Fibroblast of lung (primary cell): ENCODE measurements at regions not wholly inside any gene's neighbourhood (a gene's known extent, or its start where the extent isn't known, plus 50 kb on each side); places are given as distances from the start of the nearest gene placed in this dataset.
A peak's percentile ranks its signal among the peaks of the same experiment; 100 is the strongest.

ENCODE experiments used
- DNase-seq, 2 donors: peaks; one replicate each; pipeline versions ENCODE4 v3.0.0 to v3.0.0-alpha.2; 2010; ENCODE audit warnings: low read depth in 2 of 2
- H2AFZ ChIP-seq: 2 replicates; pipeline ENCODE4 v1.5.1; 2012; ENCODE audit warnings: low read length, control low read depth, inconsistent platforms
- H3K27ac ChIP-seq: 2 replicates; pipeline ENCODE4 v1.5.1; 2011; ENCODE audit warnings: low read length, control low read depth; ENCODE audit not compliant: insufficient read depth
- H3K27me3 ChIP-seq: 2 replicates; pipeline ENCODE4 v1.5.1; 2011; ENCODE audit warnings: mild to moderate bottlenecking, low read length; ENCODE audit not compliant: control insufficient read depth, insufficient read depth
- H3K36me3 ChIP-seq: 2 replicates; pipeline ENCODE4 v1.5.1; 2011; ENCODE audit warnings: low read length; ENCODE audit not compliant: control insufficient read depth, insufficient read depth
- H3K4me1 ChIP-seq: 2 replicates; pipeline ENCODE4 v1.5.1; 2011; ENCODE audit warnings: low read length; ENCODE audit not compliant: control insufficient read depth, insufficient read depth; ENCODE audit errors: extremely low read depth
- H3K4me2 ChIP-seq: 2 replicates; pipeline ENCODE4 v1.5.1; 2011; ENCODE audit warnings: low read length, control low read depth; ENCODE audit not compliant: insufficient read depth; ENCODE audit errors: extremely low read depth
- H3K4me3 ChIP-seq, 4 experiments: fragments of 200-600 bp in 1 of 4; sonication (generic) in 1 of 4; replicated peaks in 1 of 4; 2 replicates each; pipeline ENCODE4 v1.5.1; 2011 to 2016; ENCODE audit warnings: low read length in 4 of 4, low read depth in 3 of 4, mild to moderate bottlenecking in 3 of 4, control low read depth in 2 of 4, inconsistent platforms in 1 of 4, mixed read lengths in 1 of 4; ENCODE audit not compliant: insufficient read depth in 1 of 4; ENCODE audit errors: control extremely low read depth in 1 of 4
- H3K79me2 ChIP-seq: 2 replicates; pipeline ENCODE4 v1.5.1; 2012; ENCODE audit warnings: mild to moderate bottlenecking, low read length, inconsistent platforms; ENCODE audit not compliant: control insufficient read depth, insufficient read depth
- H3K9ac ChIP-seq: 2 replicates; pipeline ENCODE4 v1.5.1; 2011; ENCODE audit warnings: mild to moderate bottlenecking, low read length, control low read depth; ENCODE audit not compliant: insufficient read depth
- H3K9me3 ChIP-seq: 2 replicates; pipeline ENCODE4 v1.5.1; 2012; ENCODE audit warnings: low read depth, low read length; ENCODE audit not compliant: control insufficient read depth, insufficient read depth
- H4K20me1 ChIP-seq: 2 replicates; pipeline ENCODE4 v1.5.1; 2011; ENCODE audit warnings: low read length; ENCODE audit not compliant: control insufficient read depth, insufficient read depth; ENCODE audit errors: extremely low read depth
- CTCF ChIP-seq, 2 donors: IDR thresholded peaks in 1 of 2; conservative IDR thresholded peaks in 1 of 2; 1 replicate in 1 of 2; 2 replicates in 1 of 2; pipeline ENCODE4 v1.5.1; 2011 to 2012; ENCODE audit warnings: low read length in 2 of 2, control low read depth in 1 of 2, inconsistent platforms in 1 of 2, low read depth in 1 of 2, mild to moderate bottlenecking in 1 of 2
- EZH2 ChIP-seq: IDR thresholded peaks from 2 replicates; pipeline ENCODE4 v1.5.1; 2012; ENCODE audit warnings: low read length, control low read depth, mild to moderate bottlenecking; ENCODE audit errors: missing control alignments

- no peak overlapping the region for H2AFZ ChIP-seq
Measured at GRCh38 chr3:106628407-106628806, 748.8 kb upstream of the CCDC54 start.

GRCh38 chr3:106629215-106629832 is 747.9 kb upstream of the CCDC54 start:
- DNase-seq: no peak
- H3K27ac ChIP-seq: no peak overlapping the region
- no peak overlapping the region for H3K4me3 ChIP-seq
- no peak overlapping the region for H3K9ac ChIP-seq
- H3K9me3 ChIP-seq: no peaks in the 10 kb centered on the region
- no peaks in the 10 kb centered on the region for H4K20me1 ChIP-seq
- TF ChIP-seq EZH2 (no peak), CTCF (conservative IDR thresholded peaks at IDR 0.05 in 1 of 2, IDR thresholded peaks at IDR 0.05 in 1 of 2; ENCODE audit: low read depth in 1 of 2, low read length in 2 of 2) (no peak)
- no peak overlapping the region for H2AFZ ChIP-seq
- no peaks in the 10 kb centered on the region for H3K36me3 ChIP-seq
- H3K79me2 ChIP-seq: no peaks in the 10 kb centered on the region
- H3K27me3 ChIP-seq: no peaks in the 10 kb centered on the region
- H3K4me2 ChIP-seq: no peak overlapping the region
- no peaks in the 10 kb centered on the region for H3K4me1 ChIP-seq

More at GRCh38 chr3:106628407-106628806, 748.8 kb upstream of the CCDC54 start:
- no peaks in the 10 kb centered on the region for H3K79me2 ChIP-seq
- peak; percentile 60 to 61 for DNase-seq
- no peak overlapping the region for H3K9ac ChIP-seq
- H3K9me3 ChIP-seq: no peaks in the 10 kb centered on the region
- H4K20me1 ChIP-seq: no peaks in the 10 kb centered on the region
- H3K4me1 ChIP-seq: no peaks in the 10 kb centered on the region
- H3K4me3 ChIP-seq: no peak overlapping the region
- no peak overlapping the region for H3K4me2 ChIP-seq
- no peaks in the 10 kb centered on the region for H3K36me3 ChIP-seq
- TF ChIP-seq EZH2: no peak
- peak; percentile 4 to 12 for TF ChIP-seq CTCF (conservative IDR thresholded peaks at IDR 0.05 in 1 of 2, IDR thresholded peaks at IDR 0.05 in 1 of 2; ENCODE audit: low read depth in 1 of 2, low read length in 2 of 2)
- H3K27me3 ChIP-seq: no peaks in the 10 kb centered on the region
- no peak overlapping the region for H3K27ac ChIP-seq

GRCh38 chr3:106631373-106632108 is 745.7 kb upstream of the CCDC54 start:
- Histone ChIP-seq H3K27me3 (no peaks in the 10 kb centered on the region), H3K4me3 (no peak overlapping the region), H3K36me3 (no peaks in the 10 kb centered on the region), H3K79me2 (no peaks in the 10 kb centered on the region), H3K9me3 (no peaks in the 10 kb centered on the region), H3K9ac (no peak overlapping the region), H3K4me1 (no peaks in the 10 kb centered on the region), H2AFZ (no peak overlapping the region), H3K4me2 (no peak overlapping the region), H4K20me1 (no peaks in the 10 kb centered on the region), H3K27ac (no peak overlapping the region)
- TF ChIP-seq CTCF (conservative IDR thresholded peaks at IDR 0.05 in 1 of 2, IDR thresholded peaks at IDR 0.05 in 1 of 2; ENCODE audit: low read depth in 1 of 2, low read length in 2 of 2): no peak
- no peak for TF ChIP-seq EZH2
- peak in 1 of 2 donors; percentile 42 for DNase-seq
